ENCODE measurements at regions not wholly inside any gene's neighbourhood (a gene's known extent, or its start where the extent isn't known, plus 50 kb on each side); places are given as distances from the start of the nearest gene placed in this dataset.

DNA sequence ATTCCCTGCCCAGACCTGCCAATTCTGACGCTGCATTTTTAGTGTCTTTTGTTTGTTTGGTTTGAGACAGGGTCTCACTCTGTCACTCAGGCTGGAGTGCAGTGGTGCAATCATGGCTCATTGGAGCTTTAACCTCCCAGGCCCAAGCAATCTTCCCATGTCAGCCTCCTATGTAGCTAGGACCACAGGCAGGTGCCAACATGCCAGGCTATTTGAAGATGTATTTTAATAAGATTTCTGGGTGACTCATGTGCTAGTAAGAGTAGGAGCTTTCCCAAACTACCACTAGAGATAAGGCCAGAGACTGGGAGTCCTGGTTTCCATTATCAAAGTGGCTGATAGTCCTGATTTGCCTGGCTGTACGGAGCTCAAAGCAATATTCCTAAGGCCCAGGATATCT, 693.3 kb downstream of the MED13L start:
- no peak overlapping the region for H3K27ac ChIP-seq
- H3K36me3 ChIP-seq: no peaks in the 10 kb centered on the region
- intact Hi-C loops (cut with DNase I): no loop called here
- ATAC-seq (no peak), DNase-seq (no peak)
- TF ChIP-seq, protein P1, sequence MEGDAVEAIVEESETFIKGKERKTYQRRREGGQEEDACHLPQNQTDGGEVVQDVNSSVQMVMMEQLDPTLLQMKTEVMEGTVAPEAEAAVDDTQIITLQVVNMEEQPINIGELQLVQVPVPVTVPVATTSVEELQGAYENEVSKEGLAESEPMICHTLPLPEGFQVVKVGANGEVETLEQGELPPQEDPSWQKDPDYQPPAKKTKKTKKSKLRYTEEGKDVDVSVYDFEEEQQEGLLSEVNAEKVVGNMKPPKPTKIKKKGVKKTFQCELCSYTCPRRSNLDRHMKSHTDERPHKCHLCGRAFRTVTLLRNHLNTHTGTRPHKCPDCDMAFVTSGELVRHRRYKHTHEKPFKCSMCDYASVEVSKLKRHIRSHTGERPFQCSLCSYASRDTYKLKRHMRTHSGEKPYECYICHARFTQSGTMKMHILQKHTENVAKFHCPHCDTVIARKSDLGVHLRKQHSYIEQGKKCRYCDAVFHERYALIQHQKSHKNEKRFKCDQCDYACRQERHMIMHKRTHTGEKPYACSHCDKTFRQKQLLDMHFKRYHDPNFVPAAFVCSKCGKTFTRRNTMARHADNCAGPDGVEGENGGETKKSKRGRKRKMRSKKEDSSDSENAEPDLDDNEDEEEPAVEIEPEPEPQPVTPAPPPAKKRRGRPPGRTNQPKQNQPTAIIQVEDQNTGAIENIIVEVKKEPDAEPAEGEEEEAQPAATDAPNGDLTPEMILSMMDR (IDR thresholded peaks at IDR 0.05): no peak
- TF ChIP-seq POLR2A (IDR thresholded peaks at IDR 0.05): no peak
- no peaks in the 10 kb centered on the region for H3K9me3 ChIP-seq
- H3K27me3 ChIP-seq: no peaks in the 10 kb centered on the region
- no peak overlapping the region for H3K4me3 ChIP-seq
- no peaks in the 10 kb centered on the region for H3K4me1 ChIP-seq
- 0% methylated on average over 1 of the region's 2 CpGs for WGBS (ENCODE audit: insufficient coverage, low coverage, low lambda C conversion rate, missing lambda C conversion rate)

DNA sequence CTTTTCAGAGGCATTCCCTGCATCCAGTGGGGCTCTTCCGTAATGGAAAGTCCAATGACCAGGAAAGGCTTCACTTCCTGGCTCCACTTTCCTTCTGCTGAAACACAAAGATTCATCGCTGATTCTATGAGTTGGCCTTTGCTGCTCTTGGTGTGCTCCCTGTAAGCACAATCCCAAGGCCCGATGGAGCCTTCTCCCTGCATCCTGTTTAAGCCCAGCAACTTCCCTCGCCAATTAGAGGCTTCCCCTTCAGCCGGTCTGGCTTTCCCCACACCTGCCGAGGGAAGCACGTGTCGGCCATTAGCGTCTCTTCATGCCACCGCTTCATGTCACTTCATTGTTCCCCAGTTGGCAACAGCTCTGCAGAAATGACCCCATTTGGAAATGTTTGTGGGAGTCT, 693.9 kb downstream of the MED13L start:
- no peak for DNase-seq
- no peak for ATAC-seq
- H3K36me3 ChIP-seq: no peaks in the 10 kb centered on the region
- H3K27me3 ChIP-seq: no peaks in the 10 kb centered on the region
- no peaks in the 10 kb centered on the region for H3K9me3 ChIP-seq
- 43% methylated on average over 4 of the region's 10 CpGs for WGBS (ENCODE audit: insufficient coverage, low coverage, low lambda C conversion rate, missing lambda C conversion rate)
- no peak overlapping the region for H3K4me3 ChIP-seq
- no peak for TF ChIP-seq POLR2A (IDR thresholded peaks at IDR 0.05)
- TF ChIP-seq, protein P1 (IDR thresholded peaks at IDR 0.05): no peak
- no peaks in the 10 kb centered on the region for H3K4me1 ChIP-seq
- no peak overlapping the region for H3K27ac ChIP-seq
- intact Hi-C loops (cut with DNase I): no loop called here

DNA sequence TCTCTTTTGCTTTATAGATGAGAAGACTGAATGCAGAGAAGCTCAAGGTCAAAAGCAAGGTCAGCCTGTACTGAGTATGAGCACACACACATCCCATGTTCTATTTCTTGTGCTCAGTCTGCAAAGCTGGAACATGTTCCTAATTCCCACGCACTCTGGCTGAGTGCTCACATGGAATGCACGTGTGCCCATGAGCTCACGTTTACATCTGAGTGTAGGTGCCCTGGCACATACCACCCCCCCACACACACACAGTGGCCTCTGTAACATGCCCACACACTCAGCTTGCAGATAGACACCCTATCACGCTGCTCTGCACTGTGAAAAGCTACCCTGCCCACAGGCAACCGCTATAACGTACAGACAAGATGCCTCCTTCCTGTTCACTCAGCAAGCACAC, 700.1 kb downstream of the MED13L start:
- Histone ChIP-seq H3K9me3 (no peaks in the 10 kb centered on the region), H3K27ac (no peak overlapping the region), H3K27me3 (no peaks in the 10 kb centered on the region), H3K4me3 (no peak overlapping the region), H3K4me1 (no peaks in the 10 kb centered on the region), H3K36me3 (no peaks in the 10 kb centered on the region)
- ATAC-seq: no peak
- no CpG with 5 or more reads among the region's 6 CpGs for WGBS (ENCODE audit: insufficient coverage, low coverage, low lambda C conversion rate, missing lambda C conversion rate)
- intact Hi-C loops (cut with DNase I): no loop called here
- TF ChIP-seq, protein P1 (IDR thresholded peaks at IDR 0.05): no peak
- TF ChIP-seq POLR2A (IDR thresholded peaks at IDR 0.05): no peak
- DNase-seq: no peak

DNA sequence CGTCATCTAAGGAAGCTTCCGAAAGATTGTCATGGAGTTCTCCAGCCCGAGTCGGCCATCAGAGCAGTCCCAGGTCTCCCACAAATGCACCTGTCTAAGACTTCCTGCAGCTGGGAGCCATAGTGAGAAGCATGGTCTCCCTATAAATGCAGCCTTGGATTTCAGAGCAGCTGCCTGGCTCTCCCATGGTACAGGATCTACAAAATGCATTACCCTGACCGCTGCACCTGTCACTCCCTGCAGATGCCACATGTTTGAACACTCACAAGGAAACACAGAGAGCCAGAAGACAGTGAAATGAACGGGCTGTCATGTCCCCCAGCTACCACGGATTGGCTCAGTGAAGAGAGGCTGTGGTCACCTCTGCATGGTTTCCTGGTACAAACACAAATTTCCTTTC, 702.7 kb downstream of the MED13L start:
- no peak overlapping the region for H3K4me3 ChIP-seq
- no peak overlapping the region for H3K27ac ChIP-seq
- DNase-seq (no peak), ATAC-seq (no peak)
- no peaks in the 10 kb centered on the region for H3K27me3 ChIP-seq
- H3K36me3 ChIP-seq: no peaks in the 10 kb centered on the region
- H3K4me1 ChIP-seq: no peaks in the 10 kb centered on the region
- no peaks in the 10 kb centered on the region for H3K9me3 ChIP-seq
- TF ChIP-seq POLR2A (IDR thresholded peaks at IDR 0.05): no peak
- TF ChIP-seq, protein P1 (IDR thresholded peaks at IDR 0.05): no peak
- intact Hi-C loops (cut with DNase I): no loop called here
- no CpG with 5 or more reads among the region's 7 CpGs for WGBS (ENCODE audit: insufficient coverage, low coverage, low lambda C conversion rate, missing lambda C conversion rate)

DNA sequence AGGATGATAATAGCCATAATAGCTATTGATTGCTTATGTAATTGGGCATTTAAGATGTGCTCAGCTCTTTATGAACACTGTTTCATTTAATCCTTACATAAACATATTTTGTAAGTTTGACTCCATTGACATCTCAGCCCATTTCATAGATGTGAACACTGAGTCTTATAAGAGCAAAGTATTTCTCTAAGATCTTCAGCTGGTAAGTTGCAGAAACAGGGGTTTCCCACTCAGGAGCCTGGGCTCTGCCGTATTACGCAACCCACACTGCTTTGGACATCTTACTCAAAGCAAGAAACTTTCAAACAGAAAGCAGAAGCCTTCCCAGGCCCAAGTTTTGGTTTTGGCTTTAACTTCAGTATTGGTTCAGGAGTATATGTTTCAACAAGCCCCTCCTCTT, 705.1 kb downstream of the MED13L start:
- no peak for TF ChIP-seq POLR2A (IDR thresholded peaks at IDR 0.05)
- TF ChIP-seq, protein P1 (IDR thresholded peaks at IDR 0.05): no peak
- no peak for ATAC-seq
- Histone ChIP-seq H3K27me3 (no peaks in the 10 kb centered on the region), H3K9me3 (no peaks in the 10 kb centered on the region), H3K4me3 (no peak overlapping the region), H3K4me1 (no peaks in the 10 kb centered on the region), H3K27ac (no peak overlapping the region), H3K36me3 (no peaks in the 10 kb centered on the region)
- no CpG with 5 or more reads among the region's 2 CpGs for WGBS (ENCODE audit: insufficient coverage, low coverage, low lambda C conversion rate, missing lambda C conversion rate)
- intact Hi-C loops (cut with DNase I): no loop called here
- no peak for DNase-seq
